Duodenal mucosa (tissue), 2 donors: ENCODE measurements at regions not wholly inside any gene's neighbourhood (a gene's known extent, or its start where the extent isn't known, plus 50 kb on each side); places are given as distances from the start of the nearest gene placed in this dataset.

Source experiments
- H3K27ac ChIP-seq: one replicate; pipeline ENCODE4 v1.7.0; 2013; ENCODE audit warnings: low read depth, low read length
- H3K27me3 ChIP-seq, 2 donors: one replicate each; pipeline ENCODE4 v1.7.0; 2013; ENCODE audit warnings: low read length in 2 of 2, control low read depth in 1 of 2; ENCODE audit not compliant: insufficient read depth in 2 of 2, control insufficient read depth in 1 of 2
- H3K36me3 ChIP-seq, 2 donors: one replicate each; pipeline ENCODE4 v1.7.0; 2013; ENCODE audit warnings: low read length in 2 of 2, control low read depth in 1 of 2; ENCODE audit not compliant: insufficient read depth in 2 of 2, control insufficient read depth in 1 of 2
- H3K4me1 ChIP-seq, 2 donors: one replicate each; pipeline ENCODE4 v1.7.0; 2013; ENCODE audit warnings: low read length in 2 of 2, control low read depth in 1 of 2; ENCODE audit not compliant: insufficient read depth in 2 of 2, control insufficient read depth in 1 of 2
- H3K4me3 ChIP-seq, 2 donors: one replicate each; pipeline ENCODE4 v1.7.0; 2013; ENCODE audit warnings: low read length in 2 of 2, low read depth in 1 of 2
- H3K9ac ChIP-seq, 2 donors: one replicate each; pipeline ENCODE4 v1.7.0; 2013; ENCODE audit warnings: low read length in 2 of 2, low read depth in 1 of 2
- H3K9me3 ChIP-seq, 2 donors: one replicate each; pipeline ENCODE4 v1.7.0; 2013; ENCODE audit warnings: low read length in 2 of 2, control low read depth in 1 of 2; ENCODE audit not compliant: control insufficient read depth in 1 of 2

DNA sequence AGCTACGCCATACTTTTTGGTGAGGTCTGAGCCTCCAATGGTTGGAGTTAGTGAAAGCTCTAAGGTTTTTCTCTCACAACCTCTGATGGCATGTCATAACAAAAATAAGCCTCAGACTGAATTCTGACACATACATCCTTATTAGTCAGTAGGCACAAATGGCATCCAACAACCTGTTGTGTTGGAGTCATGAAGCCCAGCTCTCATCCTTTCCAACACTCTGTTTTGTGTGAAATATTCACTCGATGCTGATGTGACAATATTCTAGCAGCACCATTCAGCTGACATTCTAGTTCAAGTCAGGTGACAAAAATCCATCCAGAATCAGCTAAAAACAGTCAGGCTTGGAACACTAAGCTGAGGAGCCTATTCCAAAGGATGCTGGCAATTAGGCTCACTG lies 603.2 kb upstream of the ID2 start:
- Histone ChIP-seq H3K9ac (no peak overlapping the region), H3K27ac (no peak overlapping the region), H3K36me3 (no peaks in the 10 kb centered on the region), H3K9me3 (peaks cover 0 to 4% of the 10 kb centered on the region in 2 donors), H3K4me3 (no peak overlapping the region), H3K4me1 (no peaks in the 10 kb centered on the region), H3K27me3 (no peaks in the 10 kb centered on the region)

DNA sequence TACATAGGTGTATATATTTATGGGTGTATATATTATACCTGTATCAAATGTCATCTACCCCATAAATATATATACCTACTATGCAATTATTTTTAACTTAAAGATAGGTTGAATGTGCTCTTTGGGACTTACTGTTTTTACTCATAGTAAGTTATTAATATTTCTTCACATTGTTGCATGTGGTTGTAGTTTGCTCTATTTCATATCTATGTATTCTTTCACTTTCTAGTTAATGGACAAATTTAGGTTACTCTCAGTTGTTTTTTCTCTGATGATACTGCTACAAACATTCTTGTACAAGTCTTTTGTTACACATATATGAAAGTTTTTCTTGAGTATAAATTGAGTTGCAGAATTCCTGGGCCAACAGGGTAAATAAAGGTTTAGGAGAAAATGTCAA lies 601.8 kb upstream of the ID2 start:
- Histone ChIP-seq H3K36me3 (no peaks in the 10 kb centered on the region), H3K9me3 (peaks cover 0 to 4% of the 10 kb centered on the region in 2 donors), H3K9ac (no peak overlapping the region), H3K27ac (no peak overlapping the region), H3K4me1 (no peaks in the 10 kb centered on the region), H3K27me3 (no peaks in the 10 kb centered on the region), H3K4me3 (no peak overlapping the region)

DNA sequence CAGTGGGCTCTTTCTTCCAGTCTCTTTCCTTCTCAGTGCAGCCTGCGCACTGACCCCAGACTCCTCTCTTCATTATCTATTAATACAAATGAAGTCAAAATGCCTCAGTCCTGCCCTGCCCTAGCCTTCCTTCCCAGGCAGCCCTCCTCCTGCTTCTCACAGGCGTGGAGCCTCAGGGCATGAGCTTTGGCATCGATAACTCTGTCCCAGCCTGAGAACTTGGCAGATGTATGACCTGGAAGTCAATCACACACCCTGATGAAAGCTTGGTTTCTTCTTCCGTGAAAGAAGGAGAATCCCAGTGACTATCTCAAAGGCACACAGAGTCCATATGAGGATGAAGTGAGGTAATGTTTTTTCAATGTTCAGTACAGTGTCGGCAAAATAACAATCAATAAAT lies 600.7 kb upstream of the ID2 start:
- Histone ChIP-seq H3K36me3 (no peaks in the 10 kb centered on the region), H3K9me3 (peaks cover 0 to 4% of the 10 kb centered on the region in 2 donors), H3K4me3 (no peak overlapping the region), H3K9ac (no peak overlapping the region), H3K27me3 (no peaks in the 10 kb centered on the region), H3K27ac (no peak overlapping the region), H3K4me1 (no peaks in the 10 kb centered on the region)

DNA sequence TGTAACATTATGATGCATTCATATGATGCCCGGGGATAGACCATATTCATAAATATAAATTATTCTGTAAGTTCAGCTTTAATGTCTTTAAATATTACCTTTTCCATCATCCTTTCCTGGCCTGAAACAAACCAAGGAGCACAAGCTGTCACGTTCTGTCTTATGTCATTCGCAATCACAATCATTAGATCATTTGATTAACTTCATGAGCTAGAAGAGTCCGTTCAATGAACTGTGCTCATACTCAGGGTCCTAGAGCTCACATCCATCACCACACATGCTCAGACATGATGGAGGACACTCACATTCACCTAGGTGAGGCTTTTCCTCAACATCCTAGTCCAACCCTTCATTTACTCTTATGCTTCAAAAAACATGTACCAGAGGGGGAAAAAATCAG lies 599.0 kb upstream of the ID2 start:
- Histone ChIP-seq H3K4me3 (no peak overlapping the region), H3K9me3 (peaks cover 0 to 4% of the 10 kb centered on the region in 2 donors), H3K9ac (no peak overlapping the region), H3K4me1 (no peaks in the 10 kb centered on the region), H3K36me3 (no peaks in the 10 kb centered on the region), H3K27ac (no peak overlapping the region), H3K27me3 (no peaks in the 10 kb centered on the region)

DNA sequence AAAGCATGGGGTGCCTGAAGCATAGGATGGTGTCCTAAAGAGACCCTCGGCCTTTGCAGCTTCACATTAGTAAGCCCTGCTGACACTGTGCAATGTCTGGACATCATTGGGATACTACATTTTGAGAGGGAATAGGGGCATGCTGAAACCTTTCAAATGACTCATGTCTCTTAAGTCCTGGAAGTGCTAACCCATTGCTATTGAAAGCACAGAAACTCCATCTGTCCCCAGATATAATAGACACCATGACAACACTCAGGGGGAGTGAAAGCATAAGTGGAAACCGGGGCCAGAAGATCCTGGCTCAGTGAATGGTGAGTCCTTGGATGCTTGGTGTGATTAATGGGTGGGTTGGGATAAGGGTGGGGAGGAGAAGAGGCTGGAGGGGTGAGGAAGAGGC lies 595.5 kb upstream of the ID2 start:
- no peaks in the 10 kb centered on the region for H3K9me3 ChIP-seq
- H3K36me3 ChIP-seq = no peaks in the 10 kb centered on the region
- no peak overlapping the region for H3K4me3 ChIP-seq
- H3K27ac ChIP-seq = no peak overlapping the region
- H3K27me3 ChIP-seq = no peaks in the 10 kb centered on the region
- no peak overlapping the region for H3K9ac ChIP-seq
- H3K4me1 ChIP-seq = no peaks in the 10 kb centered on the region

DNA sequence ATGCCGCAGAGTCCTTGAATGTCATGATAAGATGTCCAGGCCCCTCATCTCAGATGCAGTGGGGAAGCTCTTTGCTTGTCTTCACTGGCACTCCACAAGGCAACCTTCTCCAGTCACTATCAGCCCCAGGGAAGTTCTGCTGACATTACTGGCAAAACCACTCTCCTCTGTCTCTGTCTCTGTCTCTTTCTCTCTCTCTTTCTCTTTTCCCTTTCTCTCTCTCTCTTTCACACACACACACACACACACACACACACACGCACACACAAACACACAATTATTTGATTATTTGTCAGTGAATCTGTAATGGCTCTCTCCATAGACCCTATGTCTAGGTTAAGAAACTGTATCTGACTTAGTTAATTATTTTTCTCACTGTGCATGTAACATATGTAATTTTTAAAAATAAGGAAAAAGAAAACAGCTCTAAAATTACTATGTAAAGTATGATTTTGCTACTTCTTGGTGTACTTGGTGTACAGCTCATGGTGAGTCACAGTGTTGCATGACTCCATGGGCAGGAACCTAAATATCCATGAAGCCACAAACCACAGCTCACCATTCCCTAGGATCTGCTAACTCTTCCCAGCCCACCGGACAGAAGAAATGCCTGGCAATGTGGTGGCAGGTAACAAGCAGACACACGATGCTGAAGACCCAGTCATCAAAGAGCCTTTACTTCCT lies 594.9 kb upstream of the ID2 start:
- H3K9ac ChIP-seq = no peak overlapping the region
- H3K27ac ChIP-seq = no peak overlapping the region
- H3K36me3 ChIP-seq = no peaks in the 10 kb centered on the region
- no peaks in the 10 kb centered on the region for H3K9me3 ChIP-seq
- no peaks in the 10 kb centered on the region for H3K27me3 ChIP-seq
- H3K4me1 ChIP-seq = no peaks in the 10 kb centered on the region
- no peak overlapping the region for H3K4me3 ChIP-seq

DNA sequence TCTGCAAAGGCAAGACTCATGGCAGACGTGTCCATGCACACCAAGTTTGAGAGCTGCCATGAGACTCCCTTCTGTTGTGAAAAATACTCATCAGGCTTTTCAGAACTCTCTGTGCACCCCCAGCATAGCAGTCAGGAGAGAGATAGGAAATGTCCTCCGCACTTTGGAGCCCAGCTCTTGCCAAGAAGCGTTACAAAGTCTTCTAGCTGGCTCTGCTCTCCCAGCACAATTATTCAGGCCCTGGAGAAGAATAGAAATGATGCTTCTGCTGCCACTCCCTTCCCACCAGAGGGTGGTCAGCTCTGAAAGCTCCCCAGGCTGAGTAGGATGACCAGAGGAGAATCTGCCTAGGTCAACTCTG lies 594.4 kb upstream of the ID2 start:
- Histone ChIP-seq H3K9ac (no peak overlapping the region), H3K9me3 (no peaks in the 10 kb centered on the region), H3K27ac (no peak overlapping the region), H3K27me3 (no peaks in the 10 kb centered on the region), H3K4me3 (no peak overlapping the region), H3K36me3 (no peaks in the 10 kb centered on the region), H3K4me1 (no peaks in the 10 kb centered on the region)

DNA sequence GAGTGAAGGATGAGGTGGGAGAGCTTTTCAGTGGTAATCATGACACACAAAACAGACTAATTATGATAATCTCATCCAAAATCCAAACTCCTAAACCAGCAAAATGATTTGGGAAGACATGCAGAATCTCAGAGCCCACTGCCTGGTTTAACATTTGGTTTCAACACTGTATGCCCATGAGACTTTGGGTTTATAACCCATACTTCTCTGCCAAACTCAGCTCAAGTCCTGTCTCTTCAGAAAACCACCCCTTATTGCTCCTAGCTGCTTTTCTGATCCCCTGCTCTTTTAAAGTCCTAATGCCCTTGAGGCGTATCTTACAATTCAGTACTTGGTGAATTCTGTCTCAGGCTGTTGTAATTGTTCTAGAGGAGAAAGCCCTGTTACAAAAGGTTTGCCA lies 593.0 kb upstream of the ID2 start:
- H3K4me1 ChIP-seq = no peaks in the 10 kb centered on the region
- H3K27ac ChIP-seq = no peak overlapping the region

DNA sequence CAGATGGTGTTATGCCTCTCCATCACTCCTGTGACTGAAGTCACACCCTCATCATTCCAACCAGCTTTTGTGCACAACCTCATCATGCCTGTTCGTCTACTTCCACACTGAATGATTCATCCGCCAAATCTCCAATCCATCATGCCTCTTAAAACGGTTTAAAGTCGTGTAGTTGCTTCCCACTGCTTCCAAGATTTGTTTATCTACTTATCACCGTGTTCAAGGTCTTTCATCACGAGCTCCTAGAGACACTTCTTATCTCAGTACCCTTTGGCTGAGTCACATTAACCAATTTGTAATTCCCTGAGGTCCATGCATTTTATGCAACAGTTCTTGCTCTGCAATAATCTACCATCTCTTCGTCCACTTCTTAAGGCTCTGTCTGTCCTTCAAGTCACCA lies 592.3 kb upstream of the ID2 start:
- Histone ChIP-seq H3K4me1 (no peaks in the 10 kb centered on the region), H3K27me3 (no peaks in the 10 kb centered on the region), H3K4me3 (no peak overlapping the region), H3K27ac (no peak overlapping the region), H3K9ac (no peak overlapping the region), H3K9me3 (no peaks in the 10 kb centered on the region), H3K36me3 (no peaks in the 10 kb centered on the region)

More for the DNA sequence above, 593.0 kb upstream of the ID2 start:
- Histone ChIP-seq H3K27me3 (no peaks in the 10 kb centered on the region), H3K9me3 (no peaks in the 10 kb centered on the region), H3K36me3 (no peaks in the 10 kb centered on the region), H3K9ac (no peak overlapping the region), H3K4me3 (no peak overlapping the region)

DNA sequence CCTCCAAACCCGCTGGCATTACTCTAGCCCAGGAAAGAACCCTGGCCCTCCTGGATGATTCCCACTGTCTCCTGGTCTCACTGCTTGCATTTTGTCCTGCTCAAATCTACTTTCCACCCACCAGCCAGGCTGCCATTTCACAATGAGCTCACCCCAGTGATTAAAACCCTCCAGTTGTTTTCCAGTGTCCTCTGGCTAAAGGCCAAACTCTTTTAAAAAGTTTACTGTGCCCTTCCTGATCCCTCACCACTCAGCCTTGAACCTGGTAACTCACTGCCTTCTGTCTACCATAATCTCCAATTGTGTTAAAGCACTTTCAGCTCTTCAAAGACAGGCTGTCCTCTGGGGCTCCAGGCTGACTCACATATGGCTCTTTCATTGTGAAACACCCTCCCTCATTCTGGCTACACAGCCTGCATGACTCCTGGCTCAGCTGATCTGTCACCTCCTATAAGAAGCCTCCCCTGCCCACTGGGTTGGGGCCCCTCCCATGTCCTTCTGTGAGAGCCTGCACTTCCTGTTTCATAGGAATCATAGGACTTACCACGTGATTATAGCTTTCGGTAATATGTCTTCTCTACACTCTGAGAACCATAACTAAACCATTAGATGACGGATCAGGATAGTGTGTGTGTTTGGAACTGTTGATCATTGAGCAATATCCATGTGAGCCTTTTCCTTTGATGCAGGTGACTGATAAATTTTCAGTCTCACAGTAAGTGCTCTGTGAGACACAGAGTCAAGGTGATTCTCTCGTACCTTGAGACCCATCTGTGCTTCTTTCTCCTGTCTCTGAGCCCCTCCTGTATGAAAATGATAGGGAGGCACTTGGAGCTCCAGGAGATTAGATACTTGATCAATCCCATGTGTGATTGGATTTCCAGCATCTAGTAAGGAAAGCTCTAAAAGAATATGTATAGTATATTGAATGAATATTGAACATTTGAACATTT lies 590.8 kb upstream of the ID2 start:
- Histone ChIP-seq H3K36me3 (no peaks in the 10 kb centered on the region), H3K9ac (no peak overlapping the region), H3K4me3 (no peak overlapping the region), H3K27ac (no peak overlapping the region), H3K9me3 (no peaks in the 10 kb centered on the region), H3K27me3 (no peaks in the 10 kb centered on the region), H3K4me1 (no peaks in the 10 kb centered on the region)
